Cerebellar nuclear complex (tissue), 1 donor: ENCODE measurements at regions not wholly inside any gene's neighbourhood (a gene's known extent, or its start where the extent isn't known, plus 50 kb on each side); places are given as distances from the start of the nearest gene placed in this dataset.
"Not testable (repeated sequence)": the region's sequence is repeated elsewhere in the genome, so short reads cannot be mapped to it uniquely, and the experiment has no call there.

Experiments
- DNase-seq, 2 experiments: peaks; one replicate each; lab custom pipeline; 2025; lab: John Stamatoyannopoulos, UW

DNA sequence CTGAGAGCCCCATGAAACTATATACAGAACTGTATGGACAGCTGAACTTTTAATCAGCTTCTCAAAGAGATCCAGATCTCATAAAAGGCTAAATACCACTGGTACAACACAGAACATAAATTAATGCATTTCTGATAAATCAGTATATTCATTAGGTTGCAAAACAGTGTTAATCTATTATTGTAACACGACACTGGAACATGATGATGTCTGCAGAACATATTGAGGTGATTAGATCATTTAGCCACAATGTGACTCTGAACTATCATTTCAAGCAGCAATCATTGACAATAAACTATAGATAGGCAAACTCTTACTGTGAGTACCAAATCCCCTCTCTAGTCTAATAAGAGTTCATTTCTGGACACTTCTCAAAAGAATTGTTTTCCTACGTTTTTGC lies 50.3 kb downstream of the GASK1B start:
- DNase-seq, result no peak

GRCh38 chr4:158121161-158121579 lies 51.7 kb downstream of the GASK1B start:
- no peak for DNase-seq

- DNase-seq, result not testable (repeated sequence)
Observed at GRCh38 chr4:158120645-158121151, 52.1 kb downstream of the GASK1B start.

DNA sequence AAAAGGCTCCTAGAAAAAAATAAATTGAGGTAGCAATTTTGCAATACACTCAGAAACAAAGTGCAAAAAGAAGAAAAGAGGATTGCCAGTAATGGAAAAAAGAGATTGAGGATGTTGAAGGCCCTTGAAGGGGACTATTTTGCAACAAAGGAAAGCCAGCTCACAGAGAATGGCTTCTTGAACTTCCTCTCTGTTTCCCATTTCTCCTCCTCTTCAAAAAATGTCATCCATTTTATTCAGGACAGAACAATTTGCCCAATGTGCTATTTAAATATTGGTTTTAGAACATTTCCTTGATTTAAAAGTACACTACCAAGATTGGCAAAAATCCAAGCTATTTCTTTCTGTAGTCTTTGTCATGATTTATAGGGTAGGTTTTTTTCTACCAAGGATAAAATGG lies 60.2 kb downstream of the GASK1B start:
- no peak for DNase-seq

DNA sequence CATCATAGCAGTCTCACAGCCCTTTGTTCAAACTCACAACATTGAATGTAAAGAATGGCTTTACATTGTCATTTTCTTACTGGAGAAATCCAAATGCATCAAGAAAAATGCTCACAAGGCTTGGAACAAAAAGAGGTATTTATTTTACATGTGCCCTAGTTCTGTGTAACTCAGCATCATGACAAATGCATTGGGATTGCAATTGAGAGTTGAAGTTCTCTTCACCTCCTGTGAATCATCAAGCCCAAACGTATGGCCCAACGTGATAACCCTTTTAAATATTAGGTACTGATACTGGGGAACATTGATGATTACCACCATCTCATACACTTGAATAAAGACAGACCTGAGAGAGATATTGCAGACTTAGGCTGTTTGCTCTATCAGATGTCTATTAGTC lies 61.6 kb downstream of the GASK1B start:
- DNase-seq, result no peak

GRCh38 chr4:158102904-158103303 lies 69.9 kb downstream of the GASK1B start:
- no peak for DNase-seq

DNA sequence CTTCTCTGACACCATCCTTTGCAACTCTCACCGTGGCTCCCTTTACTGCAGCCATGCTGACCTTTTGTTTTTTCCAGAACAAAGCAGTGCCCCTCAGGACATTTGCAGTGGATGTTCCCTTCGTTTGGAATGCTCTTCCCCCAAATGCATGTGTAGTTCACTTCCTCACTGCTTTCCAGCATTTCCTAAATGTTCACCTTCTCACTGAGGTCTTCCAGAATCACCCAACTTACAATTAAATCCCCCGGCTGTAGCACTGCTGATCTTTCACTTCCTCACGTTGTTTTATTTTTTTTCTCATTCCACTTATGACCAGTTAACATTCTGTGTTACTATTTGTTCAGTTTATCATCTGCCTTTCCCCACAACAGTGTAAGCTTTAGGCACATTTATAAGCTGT lies 73.1 kb downstream of the GASK1B start:
- no peak for DNase-seq

DNA sequence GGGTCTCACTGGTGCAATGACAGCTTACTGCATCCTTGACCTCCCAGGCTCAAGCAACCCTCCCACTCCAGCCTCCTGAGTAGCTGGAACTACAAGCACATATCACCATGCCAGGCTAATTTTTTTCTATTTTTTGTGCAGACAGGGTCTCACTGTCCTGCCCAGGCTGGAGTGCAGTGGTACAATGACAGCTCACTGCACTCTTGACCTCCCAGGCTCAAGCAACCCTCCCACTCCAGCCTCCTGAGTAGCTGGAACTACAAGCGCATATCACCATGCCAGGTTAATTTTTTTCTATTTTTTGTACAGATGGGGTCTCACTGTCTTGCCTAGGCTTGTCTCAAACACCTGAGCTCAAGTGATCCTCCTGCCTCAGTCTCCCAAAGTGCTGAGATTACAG lies 74.0 kb downstream of the GASK1B start:
- no peak for DNase-seq

GRCh38 chr4:158094413-158095134 lies 78.3 kb downstream of the GASK1B start:
- no peak for DNase-seq

DNA sequence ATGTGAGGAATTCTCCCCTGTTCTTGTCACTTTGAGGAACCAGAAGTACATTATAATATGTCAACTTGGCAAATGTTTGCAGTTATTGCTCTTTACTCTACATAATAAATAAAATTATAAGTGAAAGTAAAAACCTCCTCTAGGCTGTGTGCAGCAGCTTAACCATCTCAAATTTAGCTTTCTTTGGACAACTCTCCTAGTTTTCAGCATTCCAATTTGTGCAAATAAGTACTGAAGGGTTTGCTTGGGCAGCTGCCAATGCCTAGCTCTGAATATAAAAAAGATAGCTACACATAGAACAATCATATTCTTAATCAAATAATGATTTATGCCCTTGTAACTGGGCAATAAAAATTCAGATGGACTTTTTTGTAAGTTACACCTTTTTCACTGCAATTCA lies 82.5 kb downstream of the GASK1B start:
- DNase-seq, result no peak

DNA sequence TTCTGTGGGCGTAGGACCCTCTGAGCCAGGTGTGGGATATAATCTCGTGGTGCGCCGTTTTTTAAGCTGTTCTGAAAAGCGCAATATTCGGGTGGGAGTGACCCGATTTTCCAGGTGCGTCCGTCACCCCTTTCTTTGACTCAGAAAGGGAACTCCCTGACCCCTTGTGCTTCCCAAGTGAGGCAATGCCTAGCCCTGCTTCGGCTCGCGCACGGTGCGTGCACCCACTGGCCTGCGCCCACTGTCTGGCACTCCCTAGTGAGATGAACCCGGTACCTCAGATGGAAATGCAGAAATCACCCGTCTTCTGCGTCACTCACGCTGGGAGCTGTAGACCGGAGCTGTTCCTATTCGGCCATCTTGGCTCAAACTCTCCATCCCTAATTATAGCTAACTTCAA lies 82.9 kb downstream of the GASK1B start:
- DNase-seq, result not testable (repeated sequence)

- no peak for DNase-seq
Observed at GRCh38 chr4:158080354-158080753, 92.5 kb downstream of the GASK1B start.

- DNase-seq, result no peak
Observed at GRCh38 chr4:158079661-158080060, 93.2 kb downstream of the GASK1B start.

- DNase-seq, result no peak
Observed at GRCh38 chr4:158077835-158078234, 95.0 kb downstream of the GASK1B start.

DNA sequence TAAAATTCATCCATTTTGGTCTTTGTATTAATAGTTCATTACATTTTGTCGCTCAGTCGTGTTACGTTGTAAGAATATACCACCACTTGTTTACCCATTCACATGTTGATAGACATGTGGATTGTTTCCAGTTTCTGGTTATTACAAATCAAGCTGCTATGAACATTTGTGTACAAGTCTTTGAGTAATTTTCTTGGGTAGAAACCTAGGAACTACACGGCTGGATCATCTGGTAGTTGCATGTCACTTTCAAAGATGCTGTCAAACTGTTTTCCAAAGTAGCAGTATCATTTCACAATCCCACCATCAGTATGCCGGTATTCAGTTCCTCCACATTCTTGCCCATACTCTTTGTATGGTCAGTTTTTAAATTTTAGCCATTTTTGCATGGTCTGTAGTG lies 98.0 kb downstream of the GASK1B start:
- DNase-seq, result no peak

DNA sequence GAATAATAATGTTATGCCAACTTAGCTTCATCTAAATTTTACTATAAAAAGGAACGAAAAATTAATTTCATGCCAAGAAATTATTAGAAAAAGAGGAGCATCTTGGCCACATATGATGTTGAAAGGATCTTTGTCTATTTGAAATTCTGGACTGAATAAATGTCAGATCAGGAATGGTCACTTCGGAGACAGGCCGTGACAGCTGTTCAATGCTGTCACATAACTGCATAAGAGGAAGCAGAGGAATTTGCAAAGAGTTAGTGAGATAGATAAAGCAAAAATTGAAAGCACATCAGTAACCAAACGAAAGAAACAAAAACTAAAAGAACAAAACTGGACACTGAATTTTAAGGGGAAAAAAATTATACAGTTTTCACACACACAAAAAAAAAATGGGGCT lies 100.9 kb downstream of the GASK1B start:
- DNase-seq, result no peak

- DNase-seq, result no peak
Observed at GRCh38 chr4:158068068-158068467, 104.8 kb downstream of the GASK1B start.

GRCh38 chr4:158067646-158068045 lies 105.2 kb downstream of the GASK1B start:
- no peak for DNase-seq

GRCh38 chr4:158065603-158066002 lies 107.2 kb downstream of the GASK1B start:
- DNase-seq, result no peak

GRCh38 chr4:158065176-158065575 lies 107.6 kb downstream of the GASK1B start:
- no peak for DNase-seq

DNA sequence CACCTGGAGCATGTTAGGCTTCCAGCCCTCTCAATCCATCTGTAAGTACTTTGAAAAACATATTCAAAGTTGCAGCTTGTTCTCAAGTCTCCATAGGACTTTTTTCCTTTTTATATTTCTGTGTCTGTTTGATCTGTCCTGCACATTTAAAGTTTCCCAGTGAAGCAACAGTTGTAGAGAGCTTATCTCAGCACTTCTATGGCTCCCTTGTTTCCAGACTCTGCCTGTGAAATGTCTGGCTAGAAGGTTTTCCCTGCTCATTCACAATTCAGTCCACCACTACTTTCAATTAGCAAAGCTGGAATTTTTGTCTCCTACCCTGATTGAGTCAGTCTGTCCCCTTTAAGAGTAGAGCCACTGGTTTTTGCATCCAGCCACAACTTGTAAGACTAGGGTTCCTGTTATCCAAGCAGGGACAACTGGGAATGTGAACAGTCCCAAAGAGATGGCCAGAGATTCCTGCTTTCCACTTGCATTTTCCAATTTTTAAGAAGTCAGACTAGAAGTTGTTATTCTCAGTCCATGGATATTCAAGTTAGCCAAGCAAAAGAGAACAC lies 116.1 kb downstream of the GASK1B start:
- DNase-seq, result no peak

DNA sequence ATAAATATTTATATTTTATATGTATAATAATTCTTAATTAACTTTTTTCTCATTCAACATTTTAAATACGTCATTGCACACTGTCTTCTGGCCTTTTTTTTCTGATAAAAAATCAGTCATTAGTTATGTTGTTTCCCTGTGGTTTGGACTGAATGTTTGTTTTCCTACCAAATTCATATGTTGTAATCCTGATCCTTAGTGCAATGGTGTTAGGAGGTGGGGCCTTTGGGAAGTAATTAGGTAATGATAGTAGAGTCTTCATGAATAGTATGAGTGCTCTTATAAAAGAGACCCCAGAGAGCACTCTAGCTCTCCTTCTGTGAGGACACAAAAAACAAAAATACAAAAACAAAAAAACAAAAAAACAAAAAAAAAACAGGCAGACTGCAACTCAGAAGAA lies 117.2 kb downstream of the GASK1B start:
- no peak for DNase-seq

DNA sequence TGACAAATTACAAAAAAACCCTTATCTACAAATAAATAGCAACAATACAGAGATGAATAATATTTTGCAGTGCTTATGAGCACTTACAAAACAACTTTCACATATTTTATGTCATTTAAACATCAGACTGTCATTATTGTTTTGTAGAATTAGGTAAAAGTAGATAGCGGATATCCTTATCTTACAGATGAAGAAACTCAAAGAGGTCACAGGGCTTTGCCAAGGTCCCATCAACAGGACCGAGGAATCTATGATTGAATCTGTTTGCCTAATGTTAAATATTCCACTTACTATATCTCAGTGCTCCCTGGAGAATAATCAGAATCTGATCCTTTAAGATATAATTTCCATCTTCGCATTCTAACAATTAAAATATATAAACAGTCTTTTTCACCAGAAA lies 119.0 kb downstream of the GASK1B start:
- DNase-seq, result no peak

DNA sequence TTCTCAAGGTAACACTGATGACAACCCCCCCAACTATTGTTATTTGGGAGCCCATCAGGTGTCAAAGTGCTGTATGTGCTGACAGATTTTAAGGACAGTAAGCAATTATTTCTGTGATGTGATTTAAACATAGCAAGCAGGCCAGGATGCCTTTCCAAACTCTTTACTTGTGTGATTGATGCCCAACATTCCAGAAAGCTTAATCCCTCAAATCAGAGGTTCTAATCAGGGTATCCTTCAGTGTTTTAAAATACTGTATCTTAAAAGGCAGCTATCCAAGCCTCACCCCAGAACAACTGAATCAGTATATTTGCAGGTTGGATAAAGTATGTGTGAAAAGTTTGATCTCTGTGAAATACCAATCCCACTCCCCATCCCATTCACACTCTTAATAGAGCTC lies 119.7 kb downstream of the GASK1B start:
- DNase-seq, result no peak
